ENCODE measurements at regions not wholly inside any gene's neighbourhood (a gene's known extent, or its start where the extent isn't known, plus 50 kb on each side); places are given as distances from the start of the nearest gene placed in this dataset.

GRCh38 chr13:76425935-76426334 is 460.3 kb downstream of the KCTD12 start:
- H3K9me3 ChIP-seq, result no peaks in the 10 kb centered on the region
- H3K4me3 ChIP-seq, result no peak overlapping the region
- WGBS, 2 donors, result 50 to 51% methylated on average over 2 of the region's 2 CpGs
- H3K27ac ChIP-seq, result no peak overlapping the region
- no peaks in the 10 kb centered on the region for H3K27me3 ChIP-seq
- no peaks in the 10 kb centered on the region for H3K4me1 ChIP-seq
- ATAC-seq (ENCODE audit: low FRiP score in 2 of 2) (peak; percentile 63 to 94), DNase-seq (no peak)
- TF ChIP-seq EP300 (IDR thresholded peaks at IDR 0.05) (no peak), POLR2A (IDR thresholded peaks at IDR 0.05) (no peak), CTCF (IDR thresholded peaks at IDR 0.05) (no peak), POLR2AphosphoS5 (IDR thresholded peaks at IDR 0.05) (no peak)
- H3K36me3 ChIP-seq, result no peaks in the 10 kb centered on the region

GRCh38 chr13:76421011-76421410 is 465.2 kb downstream of the KCTD12 start:
- Histone ChIP-seq H3K27me3 (no peaks in the 10 kb centered on the region), H3K9me3 (no peaks in the 10 kb centered on the region), H3K27ac (no peak overlapping the region), H3K4me3 (no peak overlapping the region), H3K36me3 (no peaks in the 10 kb centered on the region), H3K4me1 (no peaks in the 10 kb centered on the region)
- WGBS, 2 donors, result 91 to 94% methylated on average over 3 of the region's 3 CpGs
- no peak for TF ChIP-seq CTCF (IDR thresholded peaks at IDR 0.05)
- TF ChIP-seq POLR2A (IDR thresholded peaks at IDR 0.05), result no peak
- no peak for TF ChIP-seq POLR2AphosphoS5 (IDR thresholded peaks at IDR 0.05)
- no peak for TF ChIP-seq EP300 (IDR thresholded peaks at IDR 0.05)
- ATAC-seq (ENCODE audit: low FRiP score in 2 of 2) (no peak), DNase-seq (no peak)

DNA sequence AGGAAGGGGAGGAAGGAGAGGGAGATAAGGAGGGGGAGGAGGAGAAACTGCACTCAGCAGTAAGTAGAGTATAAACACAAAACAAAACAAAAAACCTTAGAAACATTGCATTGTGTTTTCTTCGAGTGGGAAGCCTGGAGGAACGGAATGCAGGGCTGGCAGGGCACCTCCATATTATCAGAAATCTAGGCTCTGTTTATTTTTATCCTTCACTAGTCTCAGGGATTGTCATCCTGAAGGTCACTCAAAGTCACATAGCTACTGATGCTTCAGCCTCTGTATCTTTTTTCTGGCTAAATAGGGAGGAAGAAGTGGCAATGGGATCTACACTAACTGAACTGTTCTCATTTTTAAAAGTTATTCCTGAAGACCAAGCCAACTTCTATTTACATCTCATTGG is 467.8 kb downstream of the KCTD12 start:
- ATAC-seq (ENCODE audit: low FRiP score in 2 of 2), result no peak
- H3K4me1 ChIP-seq, result no peaks in the 10 kb centered on the region
- H3K27ac ChIP-seq, result no peak overlapping the region
- WGBS, 2 donors, result 29 to 63% methylated on average over 2 of the region's 2 CpGs
- DNase-seq, result no peak
- H3K27me3 ChIP-seq, result no peaks in the 10 kb centered on the region
- no peak overlapping the region for H3K4me3 ChIP-seq
- no peaks in the 10 kb centered on the region for H3K9me3 ChIP-seq
- no peaks in the 10 kb centered on the region for H3K36me3 ChIP-seq
- TF ChIP-seq POLR2AphosphoS5 (IDR thresholded peaks at IDR 0.05) (no peak), EP300 (IDR thresholded peaks at IDR 0.05) (no peak), CTCF (IDR thresholded peaks at IDR 0.05) (no peak), POLR2A (IDR thresholded peaks at IDR 0.05) (no peak)

DNA sequence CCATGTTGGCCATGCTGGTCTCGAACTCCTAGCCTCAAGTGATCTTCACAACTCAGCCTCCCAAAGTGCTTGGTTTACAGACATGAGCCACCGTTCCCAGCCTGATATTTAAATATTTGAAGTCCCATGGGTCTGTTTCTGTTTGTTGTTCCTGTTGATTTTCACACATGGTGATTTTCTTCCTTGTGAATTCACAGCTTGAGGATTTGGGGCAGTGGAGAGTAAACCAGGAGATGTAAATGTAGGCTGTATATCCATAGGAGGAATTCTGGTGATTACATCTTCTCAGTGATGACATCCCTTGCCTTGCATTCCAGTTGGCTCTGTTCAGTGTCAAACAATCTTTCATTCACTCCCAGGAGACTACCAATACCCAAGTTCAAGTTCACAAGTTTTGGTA is 471.9 kb downstream of the KCTD12 start:
- H3K9me3 ChIP-seq, result no peaks in the 10 kb centered on the region
- ATAC-seq (ENCODE audit: low FRiP score in 2 of 2), result no peak
- H3K27ac ChIP-seq, result no peak overlapping the region
- H3K36me3 ChIP-seq, result no peaks in the 10 kb centered on the region
- no peak for DNase-seq
- WGBS, 2 donors, result 78 to 79% methylated on average over 2 of the region's 2 CpGs
- TF ChIP-seq EP300 (IDR thresholded peaks at IDR 0.05) (no peak), POLR2A (IDR thresholded peaks at IDR 0.05) (no peak), CTCF (IDR thresholded peaks at IDR 0.05) (no peak), POLR2AphosphoS5 (IDR thresholded peaks at IDR 0.05) (no peak)
- no peaks in the 10 kb centered on the region for H3K4me1 ChIP-seq
- H3K4me3 ChIP-seq, result no peak overlapping the region
- H3K27me3 ChIP-seq, result no peaks in the 10 kb centered on the region

DNA sequence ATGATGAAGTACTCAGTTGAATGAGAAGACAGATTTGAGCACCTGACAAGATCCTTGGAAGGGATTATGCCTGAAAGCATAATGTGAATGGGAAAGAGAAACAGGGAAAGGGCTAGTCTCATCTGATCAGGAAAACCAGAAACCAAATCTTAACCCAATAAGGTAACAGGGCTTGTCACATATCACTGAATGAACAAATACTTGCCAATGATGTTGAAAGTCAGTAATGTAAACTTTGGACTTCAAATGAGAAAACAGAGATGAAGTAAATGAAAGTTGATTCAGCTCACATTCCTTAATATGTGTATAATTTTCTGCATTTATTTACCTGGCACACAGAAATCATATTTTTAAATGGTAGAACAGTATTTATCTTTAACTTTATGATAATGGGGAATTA is 480.0 kb downstream of the KCTD12 start:
- H3K4me3 ChIP-seq, result no peak overlapping the region
- H3K9me3 ChIP-seq, result no peaks in the 10 kb centered on the region
- ATAC-seq (ENCODE audit: low FRiP score in 2 of 2) (no peak), DNase-seq (no peak)
- no peaks in the 10 kb centered on the region for H3K36me3 ChIP-seq
- no peaks in the 10 kb centered on the region for H3K27me3 ChIP-seq
- H3K4me1 ChIP-seq, result no peaks in the 10 kb centered on the region
- no peak overlapping the region for H3K27ac ChIP-seq
- TF ChIP-seq CTCF (IDR thresholded peaks at IDR 0.05) (no peak), POLR2AphosphoS5 (IDR thresholded peaks at IDR 0.05) (no peak), POLR2A (IDR thresholded peaks at IDR 0.05) (no peak), EP300 (IDR thresholded peaks at IDR 0.05) (no peak)

Measured in upper lobe of left lung (tissue), 6 donors.